ENCODE measurements at regions not wholly inside any gene's neighbourhood (a gene's known extent, or its start where the extent isn't known, plus 50 kb on each side); places are given as distances from the start of the nearest gene placed in this dataset.

GRCh38 chr15:87778358-87778757 is 478.2 kb downstream of the NTRK3 start:
- Histone ChIP-seq H2AFZ (ENCODE audit: low read depth, low read length) (no peak overlapping the region), H3K27me3 (ENCODE audit: low read depth, low read length) (no peaks in the 10 kb centered on the region), H3K4me2 (ENCODE audit: low read length) (no peak overlapping the region), H4K20me1 (ENCODE audit: insufficient read depth, low read length) (no peaks in the 10 kb centered on the region), H3K27ac (ENCODE audit: low read length) (no peak overlapping the region), H3K4me3 (ENCODE audit: low read length) (no peak overlapping the region), H3K79me2 (ENCODE audit: low read length) (no peaks in the 10 kb centered on the region), H3K36me3 (replicated peaks; ENCODE audit: low read depth, low read length) (no peaks in the 10 kb centered on the region), H3K4me1 (ENCODE audit: low read length) (no peaks in the 10 kb centered on the region), H3K9ac (ENCODE audit: low read length) (no peak overlapping the region), H3K9me3 (ENCODE audit: insufficient read depth, low read length) (no peaks in the 10 kb centered on the region)
- TF ChIP-seq EZH2phosphoT487 (IDR thresholded peaks at IDR 0.05; ENCODE audit: low read depth) (no peak), CTCF (IDR thresholded peaks at IDR 0.05; ENCODE audit: low read depth, low read length) (no peak)

GRCh38 chr15:87777054-87777561 is 479.4 kb downstream of the NTRK3 start:
- Histone ChIP-seq H3K4me1 (ENCODE audit: low read length) (no peaks in the 10 kb centered on the region), H3K79me2 (ENCODE audit: low read length) (no peaks in the 10 kb centered on the region), H4K20me1 (ENCODE audit: insufficient read depth, low read length) (no peaks in the 10 kb centered on the region), H3K9me3 (ENCODE audit: insufficient read depth, low read length) (no peaks in the 10 kb centered on the region), H2AFZ (ENCODE audit: low read depth, low read length) (no peak overlapping the region), H3K4me2 (ENCODE audit: low read length) (no peak overlapping the region), H3K4me3 (ENCODE audit: low read length) (no peak overlapping the region), H3K36me3 (replicated peaks; ENCODE audit: low read depth, low read length) (no peaks in the 10 kb centered on the region), H3K27ac (ENCODE audit: low read length) (no peak overlapping the region), H3K9ac (ENCODE audit: low read length) (no peak overlapping the region), H3K27me3 (ENCODE audit: low read depth, low read length) (no peaks in the 10 kb centered on the region)
- TF ChIP-seq EZH2phosphoT487 (IDR thresholded peaks at IDR 0.05; ENCODE audit: low read depth) (no peak), CTCF (IDR thresholded peaks at IDR 0.05; ENCODE audit: low read depth, low read length) (no peak)

DNA sequence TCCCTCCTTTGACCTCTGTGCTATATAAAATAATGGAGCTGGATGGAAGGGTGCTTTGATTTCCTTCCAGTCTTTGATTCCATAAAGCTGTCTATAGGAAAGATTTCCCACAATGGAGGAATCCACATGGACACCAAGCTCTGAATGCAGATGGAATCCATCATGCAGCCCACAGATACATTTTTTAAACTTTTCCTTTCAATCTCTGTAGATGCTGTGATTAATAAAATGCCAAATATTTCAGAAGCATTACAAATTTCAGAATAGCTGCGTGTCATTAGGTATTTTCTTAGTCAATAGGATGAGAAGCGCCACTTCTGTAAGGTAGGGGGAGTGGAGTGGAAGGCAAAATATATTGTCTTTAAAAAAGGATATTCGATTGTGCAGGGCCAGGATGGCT is 489.0 kb downstream of the NTRK3 start:
- H3K79me2 ChIP-seq (ENCODE audit: low read length): no peaks in the 10 kb centered on the region
- no peaks in the 10 kb centered on the region for H4K20me1 ChIP-seq (ENCODE audit: insufficient read depth, low read length)
- no peak overlapping the region for H3K27ac ChIP-seq (ENCODE audit: low read length)
- no peak overlapping the region for H3K4me3 ChIP-seq (ENCODE audit: low read length)
- H3K4me1 ChIP-seq (ENCODE audit: low read length): no peaks in the 10 kb centered on the region
- no peak overlapping the region for H3K4me2 ChIP-seq (ENCODE audit: low read length)
- TF ChIP-seq CTCF (IDR thresholded peaks at IDR 0.05; ENCODE audit: low read depth, low read length) (no peak), EZH2phosphoT487 (IDR thresholded peaks at IDR 0.05; ENCODE audit: low read depth) (no peak)
- no peaks in the 10 kb centered on the region for H3K9me3 ChIP-seq (ENCODE audit: insufficient read depth, low read length)
- H3K9ac ChIP-seq (ENCODE audit: low read length): no peak overlapping the region
- no peaks in the 10 kb centered on the region for H3K36me3 ChIP-seq (replicated peaks; ENCODE audit: low read depth, low read length)
- no peaks in the 10 kb centered on the region for H3K27me3 ChIP-seq (ENCODE audit: low read depth, low read length)
- no peak overlapping the region for H2AFZ ChIP-seq (ENCODE audit: low read depth, low read length)

DNA sequence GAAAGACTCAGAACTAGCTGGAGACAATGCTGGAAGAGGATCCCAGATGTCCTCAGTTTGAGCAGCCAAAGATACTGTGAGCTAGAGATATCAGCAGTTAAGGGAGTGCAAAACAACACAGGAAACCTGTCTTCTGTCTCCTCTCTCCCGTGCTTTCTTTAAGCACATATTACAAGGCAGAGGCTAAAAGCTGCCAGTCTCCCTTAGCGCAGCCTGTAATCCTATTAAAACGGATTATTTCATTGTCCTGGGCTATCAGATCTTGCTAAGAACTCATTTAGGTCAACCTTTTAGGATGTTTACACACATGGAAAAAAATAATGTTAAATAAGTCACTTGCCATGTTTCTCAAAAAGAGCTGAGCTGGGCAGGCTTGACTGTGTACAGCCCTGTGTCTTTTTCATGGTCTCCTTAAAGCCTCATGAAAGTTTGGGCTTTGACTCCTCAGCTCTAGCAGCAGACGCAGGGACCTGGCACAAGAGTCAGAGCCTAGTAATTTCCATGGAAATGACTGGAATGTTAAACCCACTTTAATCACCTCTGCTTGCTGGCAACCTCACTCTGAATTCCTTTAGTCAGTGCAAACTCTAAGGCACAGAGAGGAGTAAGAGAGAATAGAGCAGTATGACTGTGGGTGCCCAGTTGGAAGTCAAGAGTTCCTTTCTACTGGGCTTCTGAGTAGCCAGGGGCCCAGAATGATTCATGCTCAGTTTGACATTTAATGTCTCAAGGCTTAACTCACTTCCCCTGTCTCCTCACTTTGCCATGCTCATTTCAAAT is 491.9 kb downstream of the NTRK3 start:
- no peaks in the 10 kb centered on the region for H4K20me1 ChIP-seq (ENCODE audit: insufficient read depth, low read length)
- H3K4me1 ChIP-seq (ENCODE audit: low read length): peaks cover 3% of the 10 kb centered on the region; the same call in 1 of the 2 replicates
- H3K9me3 ChIP-seq (ENCODE audit: insufficient read depth, low read length): no peaks in the 10 kb centered on the region
- no peak overlapping the region for H3K4me2 ChIP-seq (ENCODE audit: low read length)
- no peak overlapping the region for H3K4me3 ChIP-seq (ENCODE audit: low read length)
- no peak overlapping the region for H3K27ac ChIP-seq (ENCODE audit: low read length)
- H3K9ac ChIP-seq (ENCODE audit: low read length): no peak overlapping the region
- H3K79me2 ChIP-seq (ENCODE audit: low read length): no peaks in the 10 kb centered on the region
- H3K36me3 ChIP-seq (replicated peaks; ENCODE audit: low read depth, low read length): no peaks in the 10 kb centered on the region
- TF ChIP-seq CTCF (IDR thresholded peaks at IDR 0.05; ENCODE audit: low read depth, low read length): no peak
- no peak for TF ChIP-seq EZH2phosphoT487 (IDR thresholded peaks at IDR 0.05; ENCODE audit: low read depth)
- H3K27me3 ChIP-seq (ENCODE audit: low read depth, low read length): no peaks in the 10 kb centered on the region
- H2AFZ ChIP-seq (ENCODE audit: low read depth, low read length): no peak overlapping the region
